GM21390 (cell line): ENCODE measurements at regions not wholly inside any gene's neighbourhood (a gene's known extent, or its start where the extent isn't known, plus 50 kb on each side); places are given as distances from the start of the nearest gene placed in this dataset.
"Not testable (repeated sequence)": the region's sequence is repeated elsewhere in the genome, so short reads cannot be mapped to it uniquely, and the experiment has no call there.

Source experiments
- ATAC-seq: cut with Tn5 transposase; IDR thresholded peaks from one replicate; pipeline ENCODE4 v1.9.1; 2021; ENCODE audit not compliant: unreplicated experiment

DNA sequence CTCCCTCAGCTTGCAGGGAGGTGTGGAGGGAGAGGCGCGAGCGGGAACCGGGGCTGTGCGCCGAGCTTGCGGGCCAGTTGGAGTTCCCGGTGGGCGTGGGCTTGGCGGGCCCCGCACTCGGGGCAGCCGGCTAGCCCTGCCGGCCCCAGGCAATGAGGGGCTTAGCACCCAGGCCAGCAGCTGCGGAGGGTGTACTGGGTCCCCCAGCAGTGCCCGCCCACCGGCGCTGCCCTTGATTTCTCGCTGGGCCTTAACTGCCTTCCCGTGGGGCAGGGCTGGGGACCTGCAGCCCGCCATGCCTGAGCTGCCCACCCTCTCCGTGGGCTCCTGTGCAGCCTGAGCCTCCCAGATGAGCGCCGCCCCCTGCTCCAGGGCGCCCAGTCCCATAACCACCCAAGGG, 537.3 kb downstream of the ZBBX start:
- not testable (repeated sequence) for ATAC-seq

DNA sequence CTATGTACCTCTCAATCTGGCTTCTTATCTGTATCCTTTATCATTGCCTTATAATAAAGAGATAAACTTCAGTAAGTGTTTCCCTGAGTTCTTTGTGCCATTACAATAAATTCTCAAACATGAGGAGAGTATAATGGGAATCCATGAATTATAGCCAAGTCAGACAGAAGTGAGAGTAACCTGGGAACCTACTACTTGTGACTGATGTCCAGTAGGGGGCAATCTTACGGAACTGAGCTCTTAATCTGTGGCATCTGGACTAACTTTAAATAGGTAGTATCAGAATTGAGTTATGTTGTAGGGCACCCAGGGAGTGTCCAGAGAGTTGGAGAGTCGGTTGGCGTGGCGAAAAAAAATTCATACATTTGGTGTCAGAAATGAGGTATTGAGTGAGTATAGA, 542.6 kb downstream of the ZBBX start:
- ATAC-seq, result peak; percentile 84

DNA sequence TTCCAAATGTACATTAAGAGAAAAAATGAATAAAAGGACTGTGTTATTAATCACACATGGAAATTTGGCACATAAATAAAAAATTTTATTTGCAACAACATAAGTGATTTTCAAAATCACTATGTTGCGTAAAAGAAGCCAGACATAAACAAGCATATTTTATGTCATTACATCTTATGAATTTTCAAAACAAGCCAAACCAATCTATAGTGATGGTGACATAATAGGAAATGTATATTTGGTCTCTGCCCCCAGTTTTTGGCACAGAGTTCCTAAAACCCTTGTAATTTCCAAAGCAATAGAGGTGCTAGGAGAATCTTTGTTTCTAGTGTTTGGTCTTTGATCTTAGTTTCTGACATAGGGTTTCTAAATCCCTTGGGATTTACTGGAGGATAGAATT, 543.3 kb downstream of the ZBBX start:
- ATAC-seq, result no peak

DNA sequence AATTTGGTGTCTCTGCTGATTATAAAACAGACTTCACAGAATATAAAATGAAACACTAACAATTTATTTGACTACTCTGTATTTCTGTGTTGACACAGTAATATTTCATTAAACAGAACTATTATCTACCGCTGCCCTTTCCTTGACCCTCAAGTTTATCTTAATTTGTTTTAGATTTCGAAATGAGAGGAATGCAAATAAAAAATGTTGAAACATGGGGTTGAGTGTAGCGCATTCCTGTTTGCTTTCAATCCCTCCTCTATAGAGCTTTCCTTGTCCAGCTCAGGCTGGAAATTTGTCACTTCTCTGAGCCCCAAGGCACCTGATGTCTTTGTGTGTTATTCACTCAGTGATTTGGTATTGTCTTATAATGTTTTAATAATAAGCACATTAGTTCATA, 550.2 kb downstream of the ZBBX start:
- ATAC-seq, result no peak

DNA sequence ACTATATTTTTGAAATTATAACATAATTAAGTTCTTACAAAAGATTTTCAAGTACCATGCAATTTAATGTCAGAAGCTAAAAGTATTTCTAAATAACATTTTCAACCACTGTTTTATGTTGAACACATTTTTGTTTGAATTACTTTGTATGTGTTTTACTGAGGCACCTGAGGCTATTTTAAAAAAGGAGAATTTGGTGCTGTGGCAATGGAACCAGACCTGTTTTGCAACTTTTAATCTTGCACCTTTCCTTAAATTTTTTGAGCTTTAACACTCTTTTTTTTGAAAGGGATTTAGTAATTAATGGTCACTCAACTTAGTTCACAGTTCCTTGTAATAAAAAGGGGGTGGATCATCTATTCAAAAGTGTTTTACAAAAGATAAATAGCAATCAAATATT, 561.6 kb downstream of the ZBBX start:
- no peak for ATAC-seq

DNA sequence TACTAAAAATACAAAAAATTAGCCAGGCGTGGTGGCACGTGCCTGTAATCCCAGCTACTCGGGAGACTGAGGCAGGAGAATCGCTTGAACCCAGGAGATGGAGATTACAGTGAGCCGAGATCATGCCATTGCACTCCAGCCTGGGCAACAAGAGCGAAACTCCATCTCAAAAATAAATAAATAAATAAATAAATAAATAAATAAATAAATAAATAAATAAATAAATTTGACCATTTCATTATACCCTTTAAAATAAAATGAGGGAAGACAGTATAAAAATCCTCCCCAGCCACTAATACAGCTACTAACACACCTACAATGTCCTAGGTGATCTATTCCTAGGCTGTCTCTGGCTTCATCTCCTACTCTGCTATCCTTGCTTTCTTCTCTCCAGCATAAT, 562.8 kb downstream of the ZBBX start:
- ATAC-seq, result not testable (repeated sequence)

DNA sequence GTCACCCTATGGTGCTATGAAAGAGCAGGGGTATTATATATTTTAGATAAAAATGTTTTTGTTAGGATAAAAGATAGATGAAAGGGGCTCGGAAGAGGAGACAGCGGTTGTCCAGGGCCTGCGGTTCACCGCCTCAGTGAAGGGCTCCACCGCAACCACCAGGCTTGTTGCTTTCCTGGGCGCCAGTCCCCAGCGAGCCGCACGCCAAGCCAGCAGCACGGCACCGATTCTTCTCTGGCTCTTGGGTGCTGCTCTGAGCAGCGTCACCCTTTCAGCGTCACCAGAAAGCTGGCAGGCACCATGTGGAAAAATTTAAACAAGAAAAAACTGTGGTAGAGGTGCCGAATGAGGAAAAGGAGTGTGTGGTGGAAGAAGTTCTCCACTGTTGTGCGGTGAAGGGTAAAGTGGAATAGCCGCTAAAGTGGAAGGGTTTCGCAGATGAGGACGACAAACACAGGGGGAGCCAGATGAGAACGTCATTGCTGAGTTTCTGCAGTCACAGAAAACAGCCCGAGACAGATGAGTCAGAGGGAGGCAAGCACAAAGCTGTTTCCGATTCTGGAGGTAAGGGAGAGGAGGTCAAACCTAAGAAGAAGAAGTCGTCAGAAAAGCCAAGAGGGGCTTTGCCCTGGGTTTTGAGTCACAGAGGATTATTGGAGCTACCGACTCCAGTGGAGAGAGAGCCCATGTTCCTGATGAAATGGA, 569.2 kb downstream of the ZBBX start:
- no peak for ATAC-seq

DNA sequence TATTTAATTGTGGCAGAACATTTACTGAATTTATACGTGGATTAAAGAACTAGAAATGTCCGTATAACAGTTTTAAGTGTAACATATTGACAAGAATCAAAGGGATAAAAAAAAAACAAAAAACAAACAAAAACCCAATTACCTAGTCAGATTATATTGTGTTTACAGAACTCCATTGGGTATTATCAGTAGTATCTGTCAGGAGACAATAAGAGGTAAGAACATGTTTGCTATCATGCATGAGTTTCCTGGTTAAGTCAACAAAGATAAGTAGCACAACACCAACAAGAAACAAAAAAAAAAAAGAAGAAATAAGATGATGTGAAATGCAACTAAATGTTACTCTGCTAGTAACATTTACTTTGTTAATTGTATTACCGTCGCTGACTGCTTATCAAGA, 570.6 kb downstream of the ZBBX start:
- no peak for ATAC-seq

DNA sequence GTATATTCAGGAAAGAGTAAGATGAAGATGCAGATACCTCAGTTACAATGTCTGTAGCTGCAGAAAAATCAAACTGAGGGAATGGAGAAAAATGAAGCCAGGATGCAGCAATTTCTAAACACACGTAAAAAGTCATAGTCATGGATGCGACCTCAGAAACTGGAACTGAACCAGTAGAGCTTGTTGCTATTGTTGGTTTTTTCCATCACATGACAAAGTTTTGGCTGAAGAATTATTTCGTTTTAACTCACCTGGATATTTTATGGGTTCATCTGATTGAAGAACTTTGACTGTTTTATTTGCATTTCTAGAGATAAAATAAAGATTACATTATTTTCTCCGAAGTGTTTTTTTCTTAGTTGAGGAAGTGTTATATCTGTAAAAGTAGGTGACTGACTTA, 591.2 kb downstream of the ZBBX start:
- no peak for ATAC-seq

DNA sequence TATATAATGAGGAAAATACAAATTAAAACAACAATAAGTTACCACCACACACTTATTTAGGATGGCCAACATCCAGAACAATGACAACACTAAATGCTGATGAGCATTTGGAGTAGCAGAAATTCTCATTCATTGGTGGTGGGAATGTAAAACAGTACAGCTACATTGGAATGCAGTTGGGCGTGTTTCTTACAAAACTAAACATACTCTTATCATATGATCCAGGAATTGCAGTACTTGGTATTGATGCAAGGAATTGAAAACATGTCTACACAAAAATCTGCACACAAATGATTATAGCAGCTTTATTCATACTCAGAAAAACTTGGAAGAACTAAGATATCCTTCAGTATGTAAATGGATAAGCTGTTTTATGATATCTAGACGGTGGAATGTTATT, 594.2 kb downstream of the ZBBX start:
- ATAC-seq, result no peak

DNA sequence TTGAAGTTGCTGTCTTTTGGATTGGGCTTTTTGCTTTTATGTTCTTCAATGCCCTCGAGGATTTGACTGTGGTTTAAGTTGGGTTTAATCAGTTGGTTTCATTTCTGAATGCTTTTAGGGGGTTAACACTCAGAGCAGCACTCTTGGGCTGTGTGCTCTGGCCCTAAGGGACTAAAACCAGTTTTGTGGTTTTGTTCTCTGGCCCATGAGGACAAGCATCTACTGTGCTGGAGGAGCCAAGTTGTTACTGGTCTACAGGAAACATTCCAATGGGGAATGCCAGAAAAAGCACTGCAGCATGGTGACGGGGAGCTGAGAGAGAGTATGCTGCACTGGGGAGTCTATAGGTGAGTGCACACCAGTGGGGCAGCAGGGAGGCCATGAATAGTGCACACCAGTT, 596.9 kb downstream of the ZBBX start:
- ATAC-seq, result no peak

DNA sequence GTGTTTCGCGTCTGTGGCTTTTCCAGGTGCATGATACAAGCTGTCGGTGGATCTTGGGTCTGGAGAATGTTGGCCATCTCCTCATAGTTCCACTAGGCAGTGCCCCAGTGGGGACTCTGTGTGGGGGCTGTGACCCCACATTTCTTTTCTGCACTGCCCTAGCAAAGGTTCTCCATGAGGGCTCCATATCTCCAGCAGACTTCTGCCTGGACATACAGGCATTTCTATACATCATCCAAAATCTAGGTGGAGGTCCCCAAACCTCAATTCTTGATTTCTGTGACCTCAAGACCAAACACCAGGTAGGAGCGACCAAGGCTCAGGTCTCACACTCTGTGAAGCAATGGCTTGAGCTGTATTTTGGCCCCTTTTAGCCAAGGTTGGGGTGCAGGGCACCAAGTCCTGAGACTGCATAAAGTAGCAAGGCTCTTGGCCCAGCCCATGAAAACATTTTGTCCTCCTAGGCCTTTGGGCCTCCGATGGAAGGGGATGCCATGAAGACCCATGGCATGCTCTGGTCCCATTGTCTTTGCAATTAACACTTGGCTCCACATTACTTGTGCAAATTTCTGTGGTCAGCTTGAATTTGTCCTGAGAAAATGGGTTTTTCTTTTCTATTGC, 615.3 kb downstream of the ZBBX start:
- ATAC-seq, result no peak

DNA sequence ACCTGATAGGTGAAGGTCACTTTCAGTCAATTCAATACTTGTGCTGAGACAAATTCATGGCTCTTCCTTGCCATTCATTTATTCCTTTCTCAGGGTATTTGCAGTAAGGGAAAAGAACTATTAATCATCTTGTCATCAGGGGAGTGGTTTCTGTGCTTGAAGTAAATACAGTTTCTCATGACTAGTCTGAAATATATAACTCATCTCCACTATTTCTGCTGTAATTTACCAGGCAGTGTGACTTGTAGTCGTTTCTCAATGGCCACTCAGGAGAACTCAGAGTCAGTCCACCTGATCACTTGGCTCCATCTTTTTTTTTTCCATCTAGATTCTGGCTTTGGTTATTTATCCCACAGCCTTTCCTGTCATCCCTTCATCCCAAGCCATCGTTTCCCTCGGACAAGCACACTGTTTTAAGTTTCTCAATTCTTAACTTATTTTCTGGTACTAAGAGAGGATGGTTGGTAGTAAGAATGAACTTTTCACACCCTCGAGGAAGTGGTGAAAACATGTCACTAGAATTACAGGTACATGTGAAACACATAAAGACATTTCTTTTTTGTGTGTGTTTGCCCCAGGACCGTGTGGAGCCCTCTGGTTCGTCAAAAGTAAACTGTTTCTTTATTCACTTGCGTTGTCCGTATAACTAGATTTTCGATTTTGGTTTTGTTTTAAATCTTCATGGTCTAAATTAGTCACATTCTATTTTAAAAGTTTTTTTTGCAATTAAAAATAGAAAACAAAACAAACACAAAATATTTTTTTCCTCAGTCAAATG, 620.2 kb downstream of the ZBBX start:
- no peak for ATAC-seq

DNA sequence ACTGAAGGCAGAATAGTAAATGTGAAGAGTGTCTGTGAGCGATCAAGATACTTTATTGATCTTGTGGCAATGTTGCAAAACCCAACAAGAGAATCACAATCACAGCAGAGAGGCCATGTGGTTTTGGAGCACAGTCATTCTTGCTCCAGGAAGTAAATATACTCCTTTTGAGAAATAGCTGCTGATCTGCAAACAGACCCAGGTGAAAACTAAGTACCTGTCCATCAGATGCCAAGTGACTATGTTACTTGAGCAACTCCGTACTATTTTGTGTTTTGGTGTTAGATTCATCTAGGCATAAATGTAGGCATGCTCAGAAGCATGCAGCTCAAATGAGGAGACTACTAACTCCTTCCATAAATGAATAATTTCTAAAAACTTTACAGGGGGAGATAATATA, 627.9 kb downstream of the ZBBX start:
- no peak for ATAC-seq

DNA sequence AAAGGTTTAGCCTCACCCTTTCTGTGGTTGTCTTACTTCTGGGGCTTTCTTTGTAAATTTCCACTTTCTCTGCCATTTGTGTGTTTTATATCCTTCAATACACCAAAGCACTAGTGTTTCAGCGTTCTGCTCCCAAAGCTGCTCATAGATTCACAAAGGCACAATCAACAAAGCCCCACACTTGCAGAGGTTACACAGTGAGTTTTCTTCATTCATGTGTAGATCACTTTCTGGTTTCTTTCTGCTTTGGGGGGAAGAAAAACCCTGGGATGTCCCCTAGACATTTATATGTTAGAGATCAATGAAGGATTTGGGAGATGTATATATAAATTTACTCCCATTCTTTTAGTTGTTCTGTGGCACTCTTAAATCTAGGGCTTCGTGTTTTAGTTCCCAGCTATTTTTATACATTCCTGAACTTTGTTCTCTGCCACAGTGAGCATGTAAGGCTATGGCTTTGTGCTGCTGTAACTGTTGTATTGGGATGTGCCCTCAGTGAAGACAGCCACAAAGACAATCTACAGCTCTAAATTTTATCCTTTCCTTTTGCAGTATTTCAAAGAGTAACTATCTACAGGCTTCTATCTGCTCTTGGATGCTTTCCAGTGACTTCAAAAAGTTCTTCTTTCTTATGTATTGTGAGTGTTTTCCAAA, 636.5 kb downstream of the ZBBX start:
- ATAC-seq, result no peak

DNA sequence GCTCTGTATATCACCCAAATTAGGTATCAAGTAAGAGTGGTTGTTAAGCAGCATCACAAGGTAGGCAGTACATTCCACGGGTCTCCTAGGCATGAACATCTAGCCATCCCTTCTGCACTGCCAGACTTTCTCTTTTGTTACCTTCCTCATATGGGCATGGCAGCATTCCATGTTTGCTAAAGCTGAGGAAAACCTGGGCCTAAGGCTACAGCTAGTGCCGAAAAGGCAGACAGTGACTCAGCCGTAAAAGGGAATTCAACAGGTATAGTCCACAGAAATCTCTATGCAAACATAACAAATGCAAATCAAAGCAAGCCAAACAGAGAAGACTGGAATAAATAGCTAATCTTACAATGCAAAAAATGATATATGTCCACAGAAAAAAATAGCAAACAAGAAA, 645.4 kb downstream of the ZBBX start:
- no peak for ATAC-seq

DNA sequence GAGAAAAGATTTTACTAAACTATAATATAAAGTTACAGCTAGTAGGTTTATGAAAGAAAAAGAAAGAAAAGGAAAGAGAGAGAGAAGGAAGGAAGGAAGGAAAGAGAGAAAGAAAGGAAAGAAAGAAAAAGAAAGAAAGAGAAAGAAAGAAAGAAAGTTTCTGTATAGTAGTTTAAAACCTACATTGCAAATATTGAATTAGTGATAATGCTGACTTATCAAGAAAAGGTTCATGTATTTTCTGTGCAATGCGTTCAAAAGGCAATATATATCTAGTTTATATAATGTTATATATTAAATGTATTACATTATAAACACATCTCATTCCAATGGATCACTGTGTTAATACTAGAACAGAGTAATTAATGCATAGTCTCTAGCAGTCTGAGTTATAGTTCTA, 648.4 kb downstream of the ZBBX start:
- no peak for ATAC-seq

DNA sequence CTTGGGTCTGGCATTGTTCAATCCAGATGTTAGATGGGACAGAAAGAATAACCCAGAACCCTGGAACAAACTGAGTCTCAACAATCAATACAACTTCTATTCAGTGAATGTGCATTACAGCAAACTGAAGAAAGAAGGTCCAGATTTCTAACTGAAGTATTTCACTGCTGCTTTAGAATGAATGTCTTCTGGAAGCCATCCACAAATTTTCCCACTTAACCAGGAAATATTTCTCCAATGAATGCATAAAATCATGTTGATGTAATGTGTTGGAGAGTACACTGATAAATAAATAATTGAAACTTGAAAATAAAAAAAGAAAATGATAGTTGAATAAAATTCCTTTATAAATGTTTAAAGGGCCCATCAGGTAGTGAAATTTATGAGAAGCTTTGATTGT, 658.6 kb downstream of the ZBBX start:
- no peak for ATAC-seq

DNA sequence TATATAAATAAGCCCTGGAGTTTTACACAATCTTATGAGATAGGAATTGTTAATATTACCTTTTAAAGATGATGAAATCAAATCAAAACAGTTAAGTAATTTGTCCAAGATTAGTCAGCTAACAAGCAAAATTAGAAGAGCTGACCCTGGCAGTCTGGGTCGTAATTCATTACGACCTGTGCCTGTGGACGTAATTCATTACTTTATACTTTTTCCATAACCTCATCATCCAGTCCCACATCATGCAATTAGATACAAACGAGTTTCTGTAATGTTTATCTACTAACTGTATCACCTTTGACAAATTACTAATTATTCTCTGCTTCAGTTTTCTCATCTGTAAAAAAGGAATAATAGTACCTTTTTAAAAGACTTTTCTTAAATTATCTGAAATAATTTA, 665.9 kb downstream of the ZBBX start:
- no peak for ATAC-seq

DNA sequence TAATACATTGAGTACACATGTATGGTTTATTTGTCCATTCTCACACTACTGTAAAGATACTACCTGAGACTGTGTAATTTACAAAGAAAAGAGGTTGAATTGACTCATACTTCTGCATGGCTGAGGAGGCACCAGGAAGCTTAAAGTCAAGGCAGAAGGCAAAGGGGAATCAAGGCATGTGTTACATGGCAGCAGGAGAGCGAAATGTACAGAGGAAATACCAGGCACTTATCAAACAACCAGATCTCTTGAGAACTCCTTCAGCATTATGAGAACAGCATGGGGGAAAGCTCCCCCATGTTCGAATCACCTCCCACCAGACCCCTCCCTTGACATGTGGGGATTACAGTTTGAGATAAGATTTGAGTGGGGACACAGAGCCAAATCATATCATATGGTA, 666.3 kb downstream of the ZBBX start:
- no peak for ATAC-seq

DNA sequence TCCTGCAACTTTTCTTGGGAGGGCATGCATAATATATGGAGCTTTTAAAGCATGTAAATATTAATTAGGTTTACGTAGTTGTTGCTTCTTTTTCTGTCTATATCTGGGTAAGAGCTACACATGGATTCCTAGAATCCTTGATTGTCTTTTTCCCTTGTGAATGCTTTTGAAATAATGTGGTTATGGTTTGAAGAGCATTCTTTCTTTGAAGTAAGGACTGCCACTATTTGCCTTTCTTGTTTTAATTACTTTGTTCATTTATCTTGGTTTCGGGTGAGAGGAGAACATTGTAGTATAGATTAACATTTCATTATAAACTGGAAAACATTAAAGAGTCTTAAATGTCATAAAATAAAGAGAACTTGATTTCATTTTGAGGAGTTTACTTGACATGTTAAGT, 674.0 kb downstream of the ZBBX start:
- no peak for ATAC-seq

DNA sequence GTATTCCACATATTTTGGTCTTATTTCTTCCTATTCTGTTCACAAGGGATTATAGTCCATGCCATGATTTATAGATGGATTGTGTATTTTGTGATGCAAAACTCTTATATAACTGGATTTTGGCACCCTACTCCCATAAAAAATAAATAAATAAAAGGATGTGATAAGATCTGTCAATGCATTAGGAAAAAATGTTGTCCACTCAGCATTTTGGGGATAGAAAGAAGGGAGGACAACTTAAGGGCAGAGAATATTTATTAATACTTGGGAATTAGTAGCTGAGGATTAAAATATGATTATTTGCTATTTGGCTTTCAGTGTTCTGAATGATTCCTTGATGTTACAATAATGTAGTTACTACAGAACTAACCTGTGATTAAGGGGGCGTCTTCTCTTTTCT, 682.6 kb downstream of the ZBBX start:
- ATAC-seq, result no peak
